H1 (cell line): ENCODE measurements at regions not wholly inside any gene's neighbourhood (a gene's known extent, or its start where the extent isn't known, plus 50 kb on each side); places are given as distances from the start of the nearest gene placed in this dataset.

ENCODE experiments used
- CTCF ChIP-seq, 3 experiments: IDR thresholded peaks; 1 replicate in 2 of 3; 2 replicates in 1 of 3; pipeline versions ENCODE4 v1.5.1 to v1.6.1; 2011; ENCODE audit warnings: low read length in 3 of 3, mild to moderate bottlenecking in 3 of 3, inconsistent platforms in 2 of 3, low read depth in 1 of 3, moderate library complexity in 1 of 3; ENCODE audit not compliant: insufficient read depth in 1 of 3; ENCODE audit errors: control extremely low read depth in 1 of 3

GRCh38 chr5:147162740-147163139, 72.1 kb upstream of the STK32A start (continued):
- no peak for TF ChIP-seq CTCF (IDR thresholded peaks at IDR 0.05; ENCODE audit: control extremely low read depth in 1 of 3, insufficient read depth in 1 of 3, low read depth in 1 of 3, low read length in 3 of 3)
